ENCODE measurements at regions not wholly inside any gene's neighbourhood (a gene's known extent, or its start where the extent isn't known, plus 50 kb on each side); places are given as distances from the start of the nearest gene placed in this dataset.

- ChIA-PET POLR2A (no interaction called here), CTCF (no interaction called here)
- no peaks in the 10 kb centered on the region for H3K4me1 ChIP-seq (ENCODE audit: control insufficient read depth, insufficient read depth, low read length)
- no peaks in the 10 kb centered on the region for H3K27me3 ChIP-seq (ENCODE audit: control insufficient read depth, insufficient read depth, low read length)
- no peaks in the 10 kb centered on the region for H3K9me3 ChIP-seq (ENCODE audit: control insufficient read depth, insufficient read depth, low read depth, low read length)
- in situ Hi-C loops (cut with HindIII; ENCODE audit: low pct_unique_long_range_greater_than_20kb, low sequenced_read_pairs) (no loop called here), intact Hi-C loops (cut with micrococcal nuclease; ENCODE audit: unreplicated experiment) (no loop called here)
- no peak overlapping the region for H3K4me3 ChIP-seq (ENCODE audit: low read depth in 2 of 2, low read length in 2 of 2)
- ATAC-seq (no peak), DNase-seq (ENCODE audit: low read depth, low spot score) (no peak)
- no peak overlapping the region for H3K27ac ChIP-seq (ENCODE audit: low read length)
- H3K36me3 ChIP-seq (ENCODE audit: control insufficient read depth, insufficient read depth, low read length) = no peaks in the 10 kb centered on the region
- TF ChIP-seq POLR2AphosphoS5 (IDR thresholded peaks at IDR 0.05; ENCODE audit: low read depth, low read length) = no peak
- TF ChIP-seq CTCF (IDR thresholded peaks at IDR 0.05) = no peak
- TF ChIP-seq TCF7L2 (IDR thresholded peaks at IDR 0.05; ENCODE audit: low read depth, low read length) = no peak
- TF ChIP-seq SIN3A (IDR thresholded peaks at IDR 0.05; ENCODE audit: borderline replicate concordance, insufficient read depth, low read depth, low read length) = no peak
- BruUV-seq (replicated peaks) = no TSS peak
These were observed 187.8 kb upstream of the FSHR start for GRCh38 chr2:49342156-49342555.

GRCh38 chr2:49335546-49335945 lies 181.2 kb upstream of the FSHR start:
- ATAC-seq = no peak
- intact Hi-C loops (cut with micrococcal nuclease; ENCODE audit: unreplicated experiment) (no loop called here), in situ Hi-C loops (cut with HindIII; ENCODE audit: low pct_unique_long_range_greater_than_20kb, low sequenced_read_pairs) (no loop called here)
- H3K27ac ChIP-seq (ENCODE audit: low read length) = no peak overlapping the region
- TF ChIP-seq POLR2AphosphoS5 (IDR thresholded peaks at IDR 0.05; ENCODE audit: low read depth, low read length) = no peak
- H3K4me3 ChIP-seq (ENCODE audit: low read depth in 2 of 2, low read length in 2 of 2) = no peak overlapping the region
- no peaks in the 10 kb centered on the region for H3K36me3 ChIP-seq (ENCODE audit: control insufficient read depth, insufficient read depth, low read length)
- BruUV-seq (replicated peaks) = no TSS peak
- no peaks in the 10 kb centered on the region for H3K4me1 ChIP-seq (ENCODE audit: control insufficient read depth, insufficient read depth, low read length)
- no peaks in the 10 kb centered on the region for H3K27me3 ChIP-seq (ENCODE audit: control insufficient read depth, insufficient read depth, low read length)
- H3K9me3 ChIP-seq (ENCODE audit: control insufficient read depth, insufficient read depth, low read depth, low read length) = no peaks in the 10 kb centered on the region
- POLR2A ChIA-PET = no interaction called here
- no peak for DNase-seq (ENCODE audit: low read depth, low spot score)
- CTCF ChIA-PET = no interaction called here

GRCh38 chr2:49332415-49332814 lies 178.1 kb upstream of the FSHR start:
- H3K36me3 ChIP-seq (ENCODE audit: control insufficient read depth, insufficient read depth, low read length) = no peaks in the 10 kb centered on the region
- BruUV-seq (replicated peaks) = no TSS peak
- no peak overlapping the region for H3K4me3 ChIP-seq (ENCODE audit: low read depth in 2 of 2, low read length in 2 of 2)
- ChIA-PET CTCF (no interaction called here), POLR2A (no interaction called here)
- H3K9me3 ChIP-seq (ENCODE audit: control insufficient read depth, insufficient read depth, low read depth, low read length) = no peaks in the 10 kb centered on the region
- DNase-seq (ENCODE audit: low read depth, low spot score) (no peak), ATAC-seq (no peak)
- no peaks in the 10 kb centered on the region for H3K4me1 ChIP-seq (ENCODE audit: control insufficient read depth, insufficient read depth, low read length)
- intact Hi-C loops (cut with micrococcal nuclease; ENCODE audit: unreplicated experiment) (no loop called here), in situ Hi-C loops (cut with HindIII; ENCODE audit: low pct_unique_long_range_greater_than_20kb, low sequenced_read_pairs) (no loop called here)
- TF ChIP-seq TCF7L2 (IDR thresholded peaks at IDR 0.05; ENCODE audit: low read depth, low read length) (no peak), POLR2AphosphoS5 (IDR thresholded peaks at IDR 0.05; ENCODE audit: low read depth, low read length) (no peak)
- TF ChIP-seq, protein P1, sequence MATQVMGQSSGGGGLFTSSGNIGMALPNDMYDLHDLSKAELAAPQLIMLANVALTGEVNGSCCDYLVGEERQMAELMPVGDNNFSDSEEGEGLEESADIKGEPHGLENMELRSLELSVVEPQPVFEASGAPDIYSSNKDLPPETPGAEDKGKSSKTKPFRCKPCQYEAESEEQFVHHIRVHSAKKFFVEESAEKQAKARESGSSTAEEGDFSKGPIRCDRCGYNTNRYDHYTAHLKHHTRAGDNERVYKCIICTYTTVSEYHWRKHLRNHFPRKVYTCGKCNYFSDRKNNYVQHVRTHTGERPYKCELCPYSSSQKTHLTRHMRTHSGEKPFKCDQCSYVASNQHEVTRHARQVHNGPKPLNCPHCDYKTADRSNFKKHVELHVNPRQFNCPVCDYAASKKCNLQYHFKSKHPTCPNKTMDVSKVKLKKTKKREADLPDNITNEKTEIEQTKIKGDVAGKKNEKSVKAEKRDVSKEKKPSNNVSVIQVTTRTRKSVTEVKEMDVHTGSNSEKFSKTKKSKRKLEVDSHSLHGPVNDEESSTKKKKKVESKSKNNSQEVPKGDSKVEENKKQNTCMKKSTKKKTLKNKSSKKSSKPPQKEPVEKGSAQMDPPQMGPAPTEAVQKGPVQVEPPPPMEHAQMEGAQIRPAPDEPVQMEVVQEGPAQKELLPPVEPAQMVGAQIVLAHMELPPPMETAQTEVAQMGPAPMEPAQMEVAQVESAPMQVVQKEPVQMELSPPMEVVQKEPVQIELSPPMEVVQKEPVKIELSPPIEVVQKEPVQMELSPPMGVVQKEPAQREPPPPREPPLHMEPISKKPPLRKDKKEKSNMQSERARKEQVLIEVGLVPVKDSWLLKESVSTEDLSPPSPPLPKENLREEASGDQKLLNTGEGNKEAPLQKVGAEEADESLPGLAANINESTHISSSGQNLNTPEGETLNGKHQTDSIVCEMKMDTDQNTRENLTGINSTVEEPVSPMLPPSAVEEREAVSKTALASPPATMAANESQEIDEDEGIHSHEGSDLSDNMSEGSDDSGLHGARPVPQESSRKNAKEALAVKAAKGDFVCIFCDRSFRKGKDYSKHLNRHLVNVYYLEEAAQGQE (IDR thresholded peaks at IDR 0.05; ENCODE audit: insufficient read depth in 1 of 2, low read depth in 2 of 2, low read length in 1 of 2) = no peak
- H3K27ac ChIP-seq (ENCODE audit: low read length) = no peak overlapping the region
- H3K27me3 ChIP-seq (ENCODE audit: control insufficient read depth, insufficient read depth, low read length) = no peaks in the 10 kb centered on the region

Data from Panc1 (cell line).